HG03442 (cell line): ENCODE measurements at regions not wholly inside any gene's neighbourhood (a gene's known extent, or its start where the extent isn't known, plus 50 kb on each side); places are given as distances from the start of the nearest gene placed in this dataset.
"Not testable (repeated sequence)": the region's sequence is repeated elsewhere in the genome, so short reads cannot be mapped to it uniquely, and the experiment has no call there.

Experiments
- ATAC-seq: cut with Tn5 transposase; IDR thresholded peaks from one replicate; pipeline ENCODE4 v1.9.1; 2021; ENCODE audit warnings: mild to moderate bottlenecking, moderate library complexity; ENCODE audit not compliant: unreplicated experiment

DNA sequence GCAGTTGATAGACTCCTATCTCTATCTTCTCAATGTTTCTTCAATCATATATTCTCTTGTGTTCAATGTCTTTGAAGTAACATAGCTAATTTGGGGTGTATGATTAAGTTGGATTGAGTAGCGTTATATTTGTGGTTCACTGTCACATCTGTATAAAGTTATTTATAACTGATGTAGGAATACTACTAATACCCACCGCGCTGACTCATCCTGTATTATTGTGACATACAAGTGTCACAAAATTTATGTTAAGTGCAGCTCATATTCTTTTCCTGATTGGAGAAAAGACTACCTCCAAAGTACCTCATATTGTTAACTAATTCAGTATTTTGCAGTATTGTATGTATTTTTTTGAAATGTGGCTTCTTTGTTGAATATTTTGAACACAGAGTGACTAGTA, 940.8 kb downstream of the SLC6A15 start:
- ATAC-seq = no peak

DNA sequence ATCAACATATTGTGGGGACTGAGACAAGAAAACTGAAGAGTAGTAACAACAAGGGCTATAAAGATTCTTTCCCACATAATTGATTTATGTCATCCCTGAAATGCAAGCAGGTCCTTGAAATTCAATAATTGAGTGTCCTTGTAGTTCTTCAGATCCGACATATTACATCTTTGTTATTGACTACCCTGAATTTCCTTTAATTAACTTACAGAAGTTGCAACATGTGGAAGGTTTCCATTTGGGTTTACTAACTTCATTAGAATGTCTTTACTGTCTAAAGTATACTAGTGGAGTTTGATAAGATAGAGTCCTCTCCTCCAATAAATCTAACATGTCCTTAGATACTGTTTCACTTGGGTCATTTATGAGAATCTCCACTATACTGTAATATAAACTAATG, 951.8 kb downstream of the SLC6A15 start:
- ATAC-seq = no peak

DNA sequence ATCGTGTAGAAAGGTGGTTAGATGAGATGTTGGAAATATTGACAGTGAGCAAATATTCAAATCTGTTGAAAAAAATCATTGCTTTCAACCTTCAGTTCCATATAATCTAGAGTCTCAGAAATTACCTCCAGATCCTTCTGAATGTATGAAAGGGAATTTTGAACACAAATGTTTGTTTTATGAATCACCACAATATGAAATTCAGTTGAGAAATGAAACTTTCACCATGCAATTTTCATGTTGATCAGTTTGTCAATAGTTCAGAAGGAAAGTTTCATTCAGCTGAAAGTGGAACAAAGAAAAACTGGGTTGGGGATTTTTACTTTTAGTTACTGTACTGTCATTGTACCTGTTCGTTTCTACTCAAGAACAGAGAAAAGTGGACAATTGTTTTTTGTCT, 953.6 kb downstream of the SLC6A15 start:
- peak; percentile 43 for ATAC-seq

DNA sequence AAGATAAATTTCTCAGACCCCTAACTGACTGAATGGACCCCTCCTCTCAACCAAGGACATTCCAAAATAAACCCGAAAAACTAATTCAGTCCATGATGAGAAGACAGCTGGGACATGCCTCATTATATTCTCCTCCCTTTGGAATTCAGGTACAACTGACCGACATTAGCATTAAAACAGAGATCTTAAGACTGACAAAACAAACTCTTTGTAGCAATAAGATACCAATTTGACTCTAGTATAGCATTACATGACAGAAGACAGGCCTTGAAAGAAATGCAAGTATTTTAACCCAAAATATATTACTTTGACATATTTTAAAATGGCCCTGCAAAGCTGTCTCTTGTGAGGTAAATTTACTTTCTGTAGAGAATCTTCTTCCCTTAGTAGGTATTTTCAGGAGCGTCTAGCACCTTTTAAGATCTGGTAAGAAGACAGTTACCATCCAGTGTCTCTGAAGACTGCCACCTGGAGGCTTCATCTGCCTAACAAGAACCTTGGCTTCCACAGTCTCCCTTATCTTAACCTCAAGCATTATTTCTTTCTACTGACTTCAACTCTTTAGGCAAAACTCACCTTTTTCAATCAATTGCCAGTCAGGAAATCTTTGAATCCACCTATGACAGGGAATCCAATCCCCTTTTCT, 957.5 kb downstream of the SLC6A15 start:
- no peak for ATAC-seq

DNA sequence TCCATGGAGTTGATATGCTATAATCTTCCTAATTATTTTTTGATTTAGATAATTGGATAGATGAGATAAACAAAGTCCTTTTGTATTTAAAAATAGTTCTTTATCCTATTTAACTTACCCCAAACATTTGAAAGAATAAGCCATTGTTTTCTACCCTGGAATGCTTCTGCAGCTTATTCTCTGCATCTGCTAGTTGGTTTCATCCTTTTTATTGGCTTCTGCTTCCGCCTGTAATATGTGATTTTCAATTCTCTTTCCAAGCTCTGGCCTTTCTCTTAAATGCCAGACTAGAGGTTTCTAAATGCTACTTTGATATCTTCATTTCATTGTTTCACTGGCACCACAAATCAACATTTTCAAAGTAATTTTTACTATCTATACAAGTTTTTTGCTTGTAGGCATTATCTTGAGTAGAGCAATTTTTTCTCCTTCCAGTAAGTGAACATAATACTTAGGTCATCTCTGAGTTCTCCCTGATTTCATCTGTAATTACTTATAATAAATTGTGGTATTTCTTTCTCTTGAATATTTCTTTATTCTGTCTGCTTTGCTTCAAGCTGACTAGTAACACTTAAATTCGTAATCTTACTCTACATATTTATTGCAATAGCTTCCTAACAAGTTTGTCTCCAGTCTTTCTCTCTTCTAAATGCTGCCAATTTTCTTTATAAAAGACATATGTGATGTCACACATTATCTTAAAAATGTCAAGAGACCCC, 958.4 kb downstream of the SLC6A15 start:
- ATAC-seq = no peak

DNA sequence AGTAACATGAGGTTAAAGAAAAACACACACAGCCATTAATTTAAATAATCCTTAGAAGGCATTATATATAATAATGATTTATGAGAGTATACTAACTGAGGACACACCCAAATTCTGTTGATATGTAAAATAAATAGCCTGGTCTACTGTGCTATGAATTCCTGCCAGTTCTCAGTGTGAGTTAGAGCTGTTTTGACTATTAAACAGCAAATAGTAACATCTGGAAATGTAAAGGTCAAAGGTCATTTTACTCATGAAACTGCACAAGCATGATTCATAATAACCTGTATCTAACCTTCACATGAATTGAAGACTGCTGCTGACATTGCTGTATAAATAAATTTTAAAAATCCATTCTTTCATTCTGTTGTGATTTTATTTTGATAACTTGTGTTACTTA, 966.7 kb downstream of the SLC6A15 start:
- ATAC-seq = no peak

DNA sequence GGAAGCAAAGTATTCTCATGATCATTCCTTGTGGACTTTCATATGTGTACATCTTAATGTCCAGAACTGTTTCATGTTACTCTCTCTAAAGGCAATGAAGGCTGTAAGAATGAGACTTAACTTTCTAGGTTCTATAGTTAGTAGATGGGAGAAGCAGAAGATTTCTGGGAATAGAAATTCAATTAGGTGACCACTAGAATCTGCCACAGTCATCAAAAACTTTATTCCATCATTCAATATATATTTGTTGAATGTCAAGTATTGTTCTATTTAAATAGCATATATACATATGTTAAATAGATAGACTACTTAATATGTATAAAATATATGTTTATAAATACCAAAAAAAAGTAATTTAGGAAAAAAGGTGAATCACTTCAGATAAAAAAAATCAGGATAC, 972.9 kb downstream of the SLC6A15 start:
- no peak for ATAC-seq

DNA sequence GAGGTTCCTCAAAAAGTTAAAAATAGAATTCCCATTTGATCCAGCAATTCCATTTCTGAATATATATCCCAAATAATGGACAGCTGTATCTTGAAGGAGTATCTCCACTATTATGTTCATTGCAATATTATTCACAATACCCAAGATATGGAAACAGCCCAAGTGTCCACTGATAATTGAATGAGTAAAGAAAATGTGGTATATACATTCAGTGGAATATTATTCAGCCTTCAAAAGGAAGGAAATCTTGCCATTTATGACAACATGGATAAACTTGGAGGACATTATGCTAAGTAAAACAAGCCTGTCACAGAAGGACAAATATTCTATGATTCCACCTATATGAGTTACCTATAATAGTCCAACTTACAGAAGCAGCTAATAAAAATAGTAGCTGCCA, 979.0 kb downstream of the SLC6A15 start:
- ATAC-seq = no peak

DNA sequence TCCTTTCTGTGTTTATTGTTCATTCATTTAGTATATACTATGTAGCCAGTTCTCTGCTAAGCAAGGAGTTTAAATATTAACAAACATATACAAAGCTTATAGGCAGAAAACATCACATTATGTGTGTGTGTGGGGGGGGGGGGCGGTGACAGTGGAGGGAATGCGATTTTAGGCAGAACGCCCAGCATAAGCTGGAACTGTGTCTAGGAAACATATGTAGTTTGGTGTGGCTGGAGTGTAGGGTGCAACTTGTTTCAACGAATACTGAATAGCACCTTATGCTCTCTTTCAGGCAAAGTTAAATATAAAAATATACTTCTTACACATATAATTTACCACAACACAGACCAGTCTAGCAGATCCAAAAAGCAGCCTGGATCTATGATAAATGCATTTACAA, 980.6 kb downstream of the SLC6A15 start:
- no peak for ATAC-seq

DNA sequence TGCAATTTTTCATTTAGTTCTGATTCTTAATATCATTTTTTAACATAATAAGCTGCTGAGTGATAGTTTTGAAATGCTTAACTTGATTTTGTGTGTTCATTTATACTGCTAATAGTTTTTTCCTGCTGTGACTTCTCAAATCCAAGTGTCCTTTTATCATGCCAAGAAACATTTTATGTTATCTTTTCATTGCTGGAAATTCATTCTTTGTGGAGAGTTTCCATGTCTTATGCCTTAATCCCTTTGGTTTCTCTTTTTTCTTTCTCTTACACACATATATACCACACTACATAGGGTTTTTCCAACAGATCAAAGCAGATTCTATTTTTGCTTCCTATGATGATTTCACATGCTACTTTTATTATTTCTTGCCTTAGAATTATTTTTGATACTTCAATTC, 981.1 kb downstream of the SLC6A15 start:
- no peak for ATAC-seq

DNA sequence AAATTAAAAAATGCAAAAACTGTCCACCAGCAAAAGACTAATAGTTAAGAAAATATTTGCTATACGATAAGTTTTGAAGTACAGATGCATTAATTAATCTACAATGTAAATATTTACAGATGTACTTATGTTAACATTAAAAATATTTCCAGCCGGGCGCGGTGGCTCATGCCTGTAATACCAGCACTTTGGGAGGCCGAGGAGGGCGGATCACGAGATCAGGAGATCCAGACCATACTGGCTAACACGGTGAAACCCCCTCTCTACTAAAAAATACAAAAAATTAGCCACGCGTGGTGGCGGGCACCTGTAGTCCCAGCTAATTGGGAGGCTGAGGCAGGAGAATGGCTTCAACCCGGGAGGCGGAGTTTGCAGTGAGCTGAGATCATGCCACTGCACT, 982.8 kb downstream of the SLC6A15 start:
- not testable (repeated sequence) for ATAC-seq

DNA sequence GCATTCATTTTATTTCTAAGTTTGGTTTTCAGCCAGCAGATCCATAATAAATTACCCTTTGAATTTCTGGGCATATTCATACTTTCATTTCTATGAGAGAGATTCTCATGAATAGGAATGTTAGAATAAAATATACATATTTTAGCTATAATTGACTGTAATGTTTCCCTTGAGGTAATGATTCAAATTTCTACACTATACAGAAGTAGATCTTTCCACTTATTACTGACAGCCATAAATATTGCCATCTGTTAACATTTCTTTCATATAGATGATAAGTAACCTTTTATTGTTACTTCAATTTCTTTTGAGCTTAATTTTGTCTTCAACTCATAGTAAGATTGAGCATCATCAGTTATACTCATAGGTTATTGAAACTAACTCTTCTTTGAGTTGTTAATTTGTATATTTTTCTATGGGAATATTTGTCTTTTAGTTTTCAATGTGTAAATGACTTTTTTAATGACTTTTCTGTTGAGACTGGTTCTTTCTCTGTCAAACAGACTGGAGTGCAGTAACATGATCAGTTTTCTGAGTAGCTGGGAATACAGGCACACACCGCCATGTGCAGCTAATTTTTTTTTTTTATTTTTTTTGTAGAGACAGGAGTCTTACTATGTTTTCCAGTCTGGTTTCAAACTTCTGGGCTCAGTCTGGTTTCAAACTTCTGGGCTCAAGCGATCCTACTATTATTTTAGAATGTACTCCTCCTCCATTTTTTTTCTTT, 991.6 kb downstream of the SLC6A15 start:
- no peak for ATAC-seq

DNA sequence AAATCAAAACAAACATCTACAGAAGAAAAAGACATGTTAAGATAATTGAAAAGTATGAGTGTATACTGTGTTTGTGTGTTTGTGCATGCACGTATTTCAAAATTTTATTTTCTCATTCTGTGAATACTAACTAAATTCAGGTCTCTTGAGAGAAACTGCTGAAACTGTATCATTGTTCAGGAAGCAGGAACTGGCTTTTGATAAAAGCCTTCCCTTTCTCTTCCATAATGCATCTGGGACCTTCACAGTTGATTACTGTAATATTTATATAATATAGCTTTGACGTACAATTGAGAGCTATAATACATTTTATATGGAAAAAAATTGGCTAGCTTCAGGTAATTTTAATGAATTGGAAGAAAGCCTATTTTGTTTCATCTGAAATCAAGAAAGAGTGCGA, 993.5 kb downstream of the SLC6A15 start:
- ATAC-seq = no peak

DNA sequence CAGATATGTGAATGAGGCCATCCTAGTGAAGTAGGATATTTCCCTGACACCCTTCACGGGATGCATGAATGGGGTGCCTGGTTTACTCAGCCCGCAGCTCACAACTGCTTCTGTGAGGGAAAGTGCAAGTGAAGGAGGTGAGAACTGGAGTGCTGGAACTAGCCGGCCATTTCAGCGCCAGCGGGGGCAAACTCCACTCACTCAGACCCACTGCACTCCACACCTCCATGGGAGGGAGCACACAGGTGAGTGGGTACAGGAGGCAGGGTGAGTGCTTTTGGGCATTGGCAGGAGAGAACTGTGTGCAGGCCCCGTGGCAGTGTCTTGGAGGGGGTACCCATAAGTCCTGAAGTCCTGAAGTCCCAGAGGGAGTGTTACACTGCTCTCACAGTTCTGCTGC, 1008.4 kb downstream of the SLC6A15 start:
- no peak for ATAC-seq

DNA sequence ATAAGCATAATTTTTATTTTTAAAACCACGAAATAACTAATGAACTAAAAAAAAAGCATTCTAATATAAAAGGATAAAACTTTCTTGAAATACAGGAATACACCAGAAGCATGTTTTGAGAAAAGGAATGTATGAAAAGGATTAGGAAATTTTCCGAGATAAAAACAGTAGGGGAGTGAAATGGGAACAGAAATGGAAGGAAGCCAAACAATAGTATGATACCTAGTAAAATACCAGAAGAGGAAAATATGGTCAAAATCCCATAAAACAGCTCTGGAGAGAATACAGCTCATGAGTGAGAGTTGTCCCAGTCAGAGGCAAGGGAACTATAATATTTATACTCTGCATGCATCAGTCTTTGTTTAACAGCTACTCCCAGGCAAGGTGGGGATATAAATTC, 1016.2 kb downstream of the SLC6A15 start:
- no peak for ATAC-seq

DNA sequence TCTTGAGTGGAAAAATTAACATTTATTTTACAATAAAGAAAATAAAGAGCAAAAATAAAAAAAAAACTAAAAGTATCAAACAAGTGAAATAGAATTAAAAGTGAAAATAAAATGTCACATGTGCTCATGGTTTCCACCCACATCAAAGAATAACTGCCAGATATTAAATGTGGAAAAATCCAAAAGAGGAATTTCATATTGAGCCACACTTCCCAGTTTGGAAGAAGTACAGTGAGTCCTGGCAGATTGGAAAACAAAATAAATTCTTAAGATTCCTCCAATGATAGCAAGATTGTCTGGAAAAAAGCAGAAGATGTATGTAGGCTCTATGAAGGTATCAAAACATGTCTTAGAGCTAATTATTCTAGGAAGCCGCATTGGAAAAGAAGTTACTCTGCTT, 1019.5 kb downstream of the SLC6A15 start:
- no peak for ATAC-seq

DNA sequence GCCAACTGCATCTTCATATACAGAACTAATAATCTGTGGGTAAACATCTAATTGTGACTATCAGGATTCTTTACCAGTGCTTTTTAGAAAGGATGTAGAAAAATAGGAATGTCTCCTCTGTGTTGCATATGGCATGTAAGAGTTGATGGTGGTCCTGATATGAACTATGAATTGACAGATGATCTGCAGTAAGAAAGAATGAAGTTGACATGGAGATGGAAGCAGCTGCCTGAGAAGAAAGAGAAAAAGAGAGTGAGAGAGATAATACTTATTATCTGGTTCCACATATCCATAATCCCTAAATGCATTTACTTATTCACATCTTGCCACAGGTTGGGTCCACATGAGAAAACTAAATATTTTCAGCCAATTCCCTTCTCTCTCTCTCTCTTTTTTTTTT, 1022.9 kb downstream of the SLC6A15 start:
- no peak for ATAC-seq

DNA sequence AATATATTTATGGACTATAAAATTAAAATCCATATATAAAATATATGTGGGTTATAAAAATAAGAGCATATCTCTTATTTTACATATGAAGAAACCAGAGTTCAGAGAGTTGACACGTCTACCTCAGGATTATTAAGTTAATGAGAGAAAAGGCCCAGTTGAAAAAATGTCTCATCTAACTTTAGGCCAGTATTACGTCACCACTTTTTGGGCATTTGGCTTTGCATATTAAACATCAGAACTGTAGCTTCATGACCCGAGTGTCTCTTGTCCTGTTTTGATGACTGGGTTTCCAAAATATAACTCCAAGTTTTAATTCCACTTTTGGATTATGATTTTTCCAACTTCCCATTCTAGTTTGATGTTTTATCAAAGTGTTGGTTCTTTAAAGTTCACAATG, 1026.1 kb downstream of the SLC6A15 start:
- no peak for ATAC-seq

DNA sequence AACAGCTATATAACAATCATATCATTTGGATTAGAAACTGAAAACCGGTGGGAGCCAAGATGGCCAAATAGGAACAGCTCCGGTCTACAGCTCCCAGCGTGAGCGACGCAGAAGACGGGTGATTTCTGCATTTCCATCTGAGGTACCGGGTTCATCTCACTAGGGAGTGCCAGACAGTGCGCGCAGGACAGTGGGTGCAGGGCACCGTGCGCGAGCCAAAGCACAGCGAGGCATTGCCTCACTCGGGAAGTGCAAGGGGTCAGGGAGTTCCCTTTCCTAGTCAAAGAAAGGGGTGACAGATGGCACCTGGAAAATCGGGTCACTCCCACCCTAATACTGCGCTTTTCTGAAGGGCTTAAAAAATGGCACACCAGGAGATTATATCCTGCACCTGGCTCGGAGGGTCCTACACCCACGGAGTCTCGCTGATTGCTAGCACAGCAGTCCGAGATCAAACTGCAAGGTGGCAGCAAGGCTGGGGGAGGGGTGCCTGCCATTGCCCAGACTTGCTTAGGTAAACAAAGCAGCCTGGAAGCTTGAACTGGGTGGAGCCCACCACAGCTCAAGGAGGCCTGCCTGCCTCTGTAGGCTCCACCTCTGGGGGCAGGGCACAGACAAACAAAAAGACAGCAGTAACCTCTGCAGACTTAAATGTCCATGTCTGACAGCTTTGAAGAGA, 1041.5 kb downstream of the SLC6A15 start:
- not testable (repeated sequence) for ATAC-seq

DNA sequence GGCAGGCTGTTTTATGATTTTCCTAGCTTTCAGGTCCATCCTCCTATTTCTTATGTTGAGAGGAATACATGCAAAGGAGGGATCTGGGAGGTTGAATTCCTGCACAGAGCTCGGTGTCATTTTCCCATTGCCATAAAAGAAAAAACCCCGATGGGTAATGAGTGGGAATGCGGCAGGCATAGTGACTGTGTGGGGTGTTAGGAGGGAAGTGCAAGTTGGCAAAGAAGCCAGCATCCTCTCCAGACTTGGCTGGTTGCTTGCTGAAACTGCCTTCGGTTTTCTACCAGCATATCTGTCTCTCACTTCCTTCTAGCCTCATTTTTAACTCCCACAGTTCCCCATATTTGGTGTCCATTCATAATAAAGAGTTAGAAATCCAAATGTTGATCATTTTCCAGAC, 1046.1 kb downstream of the SLC6A15 start:
- no peak for ATAC-seq

DNA sequence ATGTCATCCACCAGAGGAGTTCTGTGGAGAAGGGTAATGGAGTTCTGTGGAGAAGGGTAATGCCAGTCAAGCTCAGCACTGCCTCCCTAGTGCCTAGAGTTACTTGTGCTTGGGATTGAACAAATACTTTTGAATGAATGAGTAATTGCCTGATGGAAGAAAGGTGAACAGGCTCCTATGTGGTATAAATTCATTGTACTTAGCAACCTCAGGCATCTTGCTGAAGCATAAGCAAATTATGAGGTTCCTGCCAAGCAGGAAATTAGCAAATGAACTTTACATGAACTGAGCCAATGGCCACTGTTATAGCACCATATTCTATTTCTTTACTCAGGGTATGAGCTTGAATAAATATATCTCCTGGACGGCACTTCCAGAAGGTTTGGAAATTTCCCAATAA, 1047.2 kb downstream of the SLC6A15 start:
- no peak for ATAC-seq

DNA sequence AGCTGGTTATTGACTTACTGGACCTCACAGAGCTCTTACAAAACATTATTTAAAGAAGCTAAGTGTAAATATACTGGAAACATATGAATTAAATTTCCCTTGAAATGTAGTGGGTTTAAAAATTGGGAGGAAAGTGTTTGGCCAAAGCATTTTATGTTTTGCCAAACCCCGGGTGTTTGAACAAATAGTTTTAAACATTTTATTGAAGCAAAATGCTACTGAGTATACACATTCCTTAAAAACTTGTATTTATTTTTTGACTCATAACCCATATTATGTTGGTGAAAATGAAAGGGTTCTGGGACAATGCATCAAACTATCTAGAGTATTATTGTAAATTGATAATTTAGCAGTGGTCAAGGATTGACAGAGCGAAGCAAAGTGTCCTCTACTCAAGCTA, 1048.5 kb downstream of the SLC6A15 start:
- ATAC-seq = no peak
